ENCODE measurements at regions not wholly inside any gene's neighbourhood (a gene's known extent, or its start where the extent isn't known, plus 50 kb on each side); places are given as distances from the start of the nearest gene placed in this dataset.

DNA sequence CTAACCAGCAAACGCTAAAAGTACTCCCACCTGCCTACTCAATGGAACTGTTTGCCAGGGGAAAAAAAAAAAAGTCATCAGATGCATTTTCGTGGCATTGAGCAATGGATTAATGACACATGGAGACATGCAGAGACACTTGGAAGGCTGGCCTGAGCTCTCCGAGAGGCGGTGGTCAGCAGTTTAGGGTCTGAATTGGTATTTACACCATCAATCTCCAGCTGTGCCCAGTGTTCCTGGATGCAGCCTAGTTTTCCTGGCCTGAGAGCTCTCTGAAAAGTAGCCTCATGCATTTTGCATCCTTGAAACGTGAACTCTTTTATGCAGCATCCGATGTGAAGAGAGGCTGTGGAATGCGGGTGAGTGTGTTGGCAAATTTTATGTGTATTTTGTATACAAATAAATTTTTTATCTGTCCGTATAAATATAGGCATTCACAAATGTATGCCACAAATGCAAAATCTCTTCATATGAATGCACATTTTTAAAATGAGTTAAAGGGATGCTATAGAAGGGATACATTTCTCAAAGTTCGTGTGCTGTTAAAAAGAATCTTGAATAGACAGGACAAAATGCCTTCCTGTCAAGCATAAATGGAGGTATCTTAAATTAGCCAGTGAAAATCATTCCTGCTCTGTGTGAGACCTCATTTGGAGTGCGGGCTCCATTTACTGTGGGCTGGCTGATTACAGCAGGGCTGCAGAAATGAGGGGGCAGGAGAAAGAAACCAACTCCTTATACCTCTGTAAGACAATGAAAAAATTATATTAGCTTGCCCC lies 137.7 kb upstream of the PFKP start:
- POLR2A ChIA-PET, result no interaction called here

DNA sequence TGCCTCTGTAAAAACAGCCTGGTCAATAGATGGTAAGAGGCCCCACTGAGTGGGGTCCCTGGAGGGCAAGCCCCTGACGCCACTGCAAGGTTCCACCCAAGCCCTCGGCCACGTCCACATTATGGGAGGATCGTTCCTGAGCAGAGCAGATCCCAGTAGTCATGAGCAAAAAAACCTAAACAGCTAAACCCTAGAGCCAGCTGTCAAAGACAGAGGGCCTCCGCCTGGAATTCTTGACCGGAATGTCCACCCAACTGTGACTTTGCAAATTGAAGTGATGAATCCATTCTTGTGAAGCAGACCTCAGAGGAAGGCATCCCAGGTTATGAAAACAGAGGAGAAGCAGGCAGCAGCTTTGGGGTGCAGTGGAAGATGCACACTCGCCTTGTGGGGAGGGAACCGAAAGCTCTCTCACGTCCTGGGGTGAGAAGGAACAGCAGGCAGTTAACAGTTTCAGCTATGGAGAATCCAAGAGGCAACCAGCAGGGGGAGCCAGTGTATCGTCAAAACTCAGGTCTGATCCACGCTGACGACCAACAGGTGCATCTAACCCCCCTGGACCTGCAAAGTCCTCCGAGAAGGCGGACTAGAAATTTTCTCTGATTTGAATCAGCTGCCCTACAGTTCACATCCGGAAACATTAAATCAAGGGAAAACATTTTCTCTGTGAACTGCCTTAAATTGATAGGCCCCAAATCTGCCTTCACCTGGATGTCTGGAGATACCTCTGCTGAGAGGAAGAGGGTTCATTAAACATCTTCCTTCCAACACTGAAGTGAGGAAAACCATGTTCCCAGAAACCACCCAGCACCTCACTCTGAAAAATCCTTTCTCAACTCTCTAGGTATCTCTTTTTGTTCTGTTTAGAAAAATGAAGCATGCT lies 139.1 kb upstream of the PFKP start:
- TF ChIP-seq NFRKB (IDR thresholded peaks at IDR 0.05), result no peak
- no peak for TF ChIP-seq LEF1 (IDR thresholded peaks at IDR 0.05; ENCODE audit: borderline replicate concordance)
- TF ChIP-seq FOXM1 (IDR thresholded peaks at IDR 0.05; ENCODE audit: borderline replicate concordance), result no peak
- TF ChIP-seq HDGF (IDR thresholded peaks at IDR 0.05; ENCODE audit: borderline replicate concordance), result no peak
- no peak for TF ChIP-seq TARDBP (IDR thresholded peaks at IDR 0.05)
- no peak for TF ChIP-seq L3MBTL2 (conservative IDR thresholded peaks at IDR 0.05)
- DNase-seq (ENCODE audit: extremely low spot score), result peak; percentile 83
- CTCF ChIA-PET, result interaction anchor here (0.5 to 1.6 kb wide), 15 partner anchors 10 to 1902 kb away, joined by 3 to 10 read pairs (median 3); no protein-coding TSS in a partner anchor
- POLR2A ChIA-PET, result interaction anchor here (0.6 kb wide), 1 partner anchor 1315 kb away, joined by 3 read pairs; no protein-coding TSS in a partner anchor

More for the DNA sequence above, 137.7 kb upstream of the PFKP start:
- DNase-seq (ENCODE audit: extremely low spot score), result no peak
- CTCF ChIA-PET, result interaction anchor here (1.0 kb wide), 1 partner anchor 792 kb away, joined by 4 read pairs; no protein-coding TSS in a partner anchor
- no peak for TF ChIP-seq FOXM1 (IDR thresholded peaks at IDR 0.05; ENCODE audit: borderline replicate concordance)
- no peak for TF ChIP-seq ARNT (IDR thresholded peaks at IDR 0.05)
- no peak for TF ChIP-seq FOXA1 (IDR thresholded peaks at IDR 0.05)
- TF ChIP-seq L3MBTL2 (conservative IDR thresholded peaks at IDR 0.05), result no peak
- no peak for TF ChIP-seq CTBP1 (IDR thresholded peaks at IDR 0.05; ENCODE audit: borderline replicate concordance)
- TF ChIP-seq SUZ12 (IDR thresholded peaks at IDR 0.05), result no peak
- no peak for TF ChIP-seq SP1 (IDR thresholded peaks at IDR 0.05)
- TF ChIP-seq NFRKB (IDR thresholded peaks at IDR 0.05), result no peak
- TF ChIP-seq ELF4 (IDR thresholded peaks at IDR 0.05), result no peak

DNA sequence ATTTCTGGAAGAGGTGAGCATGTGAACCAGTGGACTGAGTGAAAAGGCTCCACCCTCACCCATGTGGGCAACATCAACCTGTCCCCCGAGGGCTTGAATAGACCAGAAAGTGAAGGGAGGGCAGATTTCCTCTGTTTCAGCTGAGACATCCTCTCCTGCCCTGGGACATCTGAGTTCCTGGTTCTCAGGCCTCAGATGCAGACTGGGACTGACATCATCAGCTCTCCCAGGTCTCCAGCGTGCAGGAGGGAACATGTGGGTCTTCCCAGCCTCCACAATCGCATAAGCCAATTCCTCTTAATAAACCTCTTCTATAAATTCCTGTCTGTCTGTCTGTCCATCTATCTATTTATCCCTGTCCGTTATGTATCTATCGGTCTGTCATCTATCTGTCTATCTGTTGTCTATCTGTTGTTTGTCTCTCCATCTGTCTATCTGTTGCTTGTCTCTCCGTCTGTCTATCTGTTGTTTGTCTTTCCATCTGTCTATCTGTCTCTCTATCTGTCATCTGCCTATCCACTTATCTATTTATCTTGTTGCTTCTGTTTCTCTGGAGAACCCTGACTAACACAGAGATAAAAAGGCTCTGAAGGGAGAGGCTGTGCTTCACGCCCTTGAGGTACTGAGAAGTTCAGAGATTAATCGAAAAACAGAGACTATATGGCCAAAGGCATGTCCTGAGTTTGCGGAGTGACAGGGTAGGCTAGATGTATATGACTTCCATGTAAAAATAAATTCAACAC lies 140.3 kb upstream of the PFKP start:
- ChIA-PET POLR2A (no interaction called here), CTCF (no interaction called here)
- DNase-seq (ENCODE audit: extremely low spot score), result no peak
- TF ChIP-seq FOXM1 (IDR thresholded peaks at IDR 0.05; ENCODE audit: borderline replicate concordance), result no peak

DNA sequence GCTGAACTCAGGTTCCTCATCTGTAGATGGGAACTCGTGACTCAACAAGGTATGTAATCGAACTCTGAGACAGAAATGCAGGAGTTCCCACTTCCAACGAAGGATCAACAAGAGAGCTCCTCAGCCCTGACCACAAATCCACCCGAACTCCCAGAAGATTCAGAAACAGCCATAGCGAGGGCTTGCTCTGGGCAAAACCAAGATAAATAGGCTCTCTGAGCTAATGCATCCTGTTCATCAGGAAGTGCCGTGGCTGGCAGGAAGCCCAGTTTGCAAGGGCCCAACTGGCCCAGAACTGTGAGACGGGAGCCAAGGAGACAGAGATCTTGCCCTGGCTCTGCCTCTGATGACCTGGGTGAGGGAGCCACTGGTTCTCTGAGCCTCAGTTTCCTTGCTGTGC lies 141.7 kb upstream of the PFKP start:
- DNase-seq (ENCODE audit: extremely low spot score), result no peak
- TF ChIP-seq ARNT (IDR thresholded peaks at IDR 0.05) (no peak), FOXM1 (IDR thresholded peaks at IDR 0.05; ENCODE audit: borderline replicate concordance) (no peak), FOXA1 (IDR thresholded peaks at IDR 0.05) (no peak), ZNF384 (IDR thresholded peaks at IDR 0.05) (no peak), LEF1 (IDR thresholded peaks at IDR 0.05; ENCODE audit: borderline replicate concordance) (no peak), FOXK2 (IDR thresholded peaks at IDR 0.05) (no peak), SUZ12 (IDR thresholded peaks at IDR 0.05) (no peak), BHLHE40 (IDR thresholded peaks at IDR 0.05; ENCODE audit: borderline replicate concordance) (no peak), HDGF (IDR thresholded peaks at IDR 0.05; ENCODE audit: borderline replicate concordance) (no peak), SP1 (IDR thresholded peaks at IDR 0.05) (no peak), NFRKB (IDR thresholded peaks at IDR 0.05) (no peak)
- TF ChIP-seq, protein P1, sequence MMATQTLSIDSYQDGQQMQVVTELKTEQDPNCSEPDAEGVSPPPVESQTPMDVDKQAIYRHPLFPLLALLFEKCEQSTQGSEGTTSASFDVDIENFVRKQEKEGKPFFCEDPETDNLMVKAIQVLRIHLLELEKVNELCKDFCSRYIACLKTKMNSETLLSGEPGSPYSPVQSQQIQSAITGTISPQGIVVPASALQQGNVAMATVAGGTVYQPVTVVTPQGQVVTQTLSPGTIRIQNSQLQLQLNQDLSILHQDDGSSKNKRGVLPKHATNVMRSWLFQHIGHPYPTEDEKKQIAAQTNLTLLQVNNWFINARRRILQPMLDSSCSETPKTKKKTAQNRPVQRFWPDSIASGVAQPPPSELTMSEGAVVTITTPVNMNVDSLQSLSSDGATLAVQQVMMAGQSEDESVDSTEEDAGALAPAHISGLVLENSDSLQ (IDR thresholded peaks at IDR 0.05), result no peak
- ChIA-PET CTCF (interaction anchor here (0.7 to 1.2 kb wide), 4 partner anchors 43 to 260 kb away, joined by 3 read pairs; no protein-coding TSS in a partner anchor), POLR2A (no interaction called here)

DNA sequence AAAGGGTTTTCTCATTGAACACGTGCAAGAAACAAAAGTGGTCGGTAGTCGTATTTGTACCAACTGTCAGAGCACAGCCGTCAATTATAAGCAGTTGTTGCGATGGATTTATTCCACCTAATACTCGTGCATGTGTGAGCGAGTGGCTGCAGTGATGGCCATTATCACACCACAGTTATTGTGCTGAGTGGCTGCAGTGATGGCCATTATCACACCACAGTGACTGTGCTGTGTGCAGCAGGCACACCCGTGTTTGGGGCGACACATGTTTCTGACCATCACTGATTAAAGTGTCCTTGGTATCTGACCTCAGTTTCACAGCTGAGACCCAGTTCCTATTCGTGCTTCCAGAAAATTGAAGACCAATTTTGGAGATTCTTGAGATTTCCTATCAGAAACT lies 142.9 kb upstream of the PFKP start:
- ChIA-PET CTCF (no interaction called here), POLR2A (no interaction called here)
- no peak for DNase-seq (ENCODE audit: extremely low spot score)
- no peak for TF ChIP-seq SUZ12 (IDR thresholded peaks at IDR 0.05)
- no peak for TF ChIP-seq SP1 (IDR thresholded peaks at IDR 0.05)
- no peak for TF ChIP-seq FOXK2 (IDR thresholded peaks at IDR 0.05)
- TF ChIP-seq ARNT (IDR thresholded peaks at IDR 0.05), result no peak
- TF ChIP-seq, protein P1 (IDR thresholded peaks at IDR 0.05), result no peak

DNA sequence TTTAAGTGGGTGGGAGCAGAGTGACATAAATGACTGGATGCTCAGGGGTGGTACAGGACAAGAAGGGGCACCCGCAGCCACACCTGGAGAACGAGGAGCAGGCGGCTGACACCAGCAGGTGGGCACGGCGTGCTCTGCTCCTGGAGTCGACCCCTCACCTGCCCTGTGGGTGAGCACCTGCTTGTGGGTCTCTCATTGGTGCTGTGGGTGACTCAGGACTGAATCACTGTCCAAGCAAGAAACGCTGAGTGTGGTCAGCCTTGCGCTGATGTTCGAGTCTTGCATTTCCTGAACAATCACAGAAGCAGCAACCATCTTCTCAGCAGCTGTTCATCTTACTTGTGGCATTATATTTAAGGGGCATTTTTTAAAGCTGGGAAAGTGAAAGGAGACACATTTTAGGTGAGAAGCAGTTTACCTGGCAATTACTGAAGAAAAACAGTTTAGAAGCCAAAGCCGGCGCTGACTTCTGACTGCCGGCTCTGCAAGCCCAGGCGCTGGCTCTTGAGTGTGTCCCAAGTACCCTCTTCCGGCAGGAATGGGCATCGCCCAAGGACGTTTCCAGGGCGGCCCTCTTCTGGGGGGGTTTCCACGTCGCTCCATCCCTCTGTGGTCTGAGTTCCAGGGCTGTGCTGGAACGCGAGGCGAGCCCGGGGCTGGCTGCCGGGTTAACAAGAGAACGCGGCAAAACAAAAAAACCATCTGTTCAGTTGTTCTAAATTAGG lies 145.2 kb upstream of the PFKP start:
- POLR2A ChIA-PET, result no interaction called here
- DNase-seq (ENCODE audit: extremely low spot score), result no peak
- CTCF ChIA-PET, result interaction anchor here (0.5 kb wide), 1 partner anchor 1156 kb away, joined by 4 read pairs; no protein-coding TSS in a partner anchor
- TF ChIP-seq SUZ12 (IDR thresholded peaks at IDR 0.05), result no peak
- TF ChIP-seq TARDBP (IDR thresholded peaks at IDR 0.05), result no peak
- no peak for TF ChIP-seq ELF4 (IDR thresholded peaks at IDR 0.05)
- no peak for TF ChIP-seq HDGF (IDR thresholded peaks at IDR 0.05; ENCODE audit: borderline replicate concordance)
- no peak for TF ChIP-seq LEF1 (IDR thresholded peaks at IDR 0.05; ENCODE audit: borderline replicate concordance)
- TF ChIP-seq ZNF384 (IDR thresholded peaks at IDR 0.05), result no peak
- no peak for TF ChIP-seq L3MBTL2 (conservative IDR thresholded peaks at IDR 0.05)
- no peak for TF ChIP-seq BHLHE40 (IDR thresholded peaks at IDR 0.05; ENCODE audit: borderline replicate concordance)
- TF ChIP-seq SP1 (IDR thresholded peaks at IDR 0.05), result no peak
- no peak for TF ChIP-seq CTBP1 (IDR thresholded peaks at IDR 0.05; ENCODE audit: borderline replicate concordance)
- TF ChIP-seq FOXM1 (IDR thresholded peaks at IDR 0.05; ENCODE audit: borderline replicate concordance), result no peak
- no peak for TF ChIP-seq ARNT (IDR thresholded peaks at IDR 0.05)
- no peak for TF ChIP-seq FOXK2 (IDR thresholded peaks at IDR 0.05)
- TF ChIP-seq NFRKB (IDR thresholded peaks at IDR 0.05), result no peak
- TF ChIP-seq, protein P1 (IDR thresholded peaks at IDR 0.05), result no peak
- no peak for TF ChIP-seq FOXA1 (IDR thresholded peaks at IDR 0.05)
